GM21723 (cell line): ENCODE measurements at regions not wholly inside any gene's neighbourhood (a gene's known extent, or its start where the extent isn't known, plus 50 kb on each side); places are given as distances from the start of the nearest gene placed in this dataset.
"Not testable (repeated sequence)": the region's sequence is repeated elsewhere in the genome, so short reads cannot be mapped to it uniquely, and the experiment has no call there.

Experiments
- ATAC-seq: cut with Tn5 transposase; IDR thresholded peaks from one replicate; pipeline ENCODE4 v1.9.1; 2021; ENCODE audit warnings: mild to moderate bottlenecking, moderate library complexity; ENCODE audit not compliant: unreplicated experiment

DNA sequence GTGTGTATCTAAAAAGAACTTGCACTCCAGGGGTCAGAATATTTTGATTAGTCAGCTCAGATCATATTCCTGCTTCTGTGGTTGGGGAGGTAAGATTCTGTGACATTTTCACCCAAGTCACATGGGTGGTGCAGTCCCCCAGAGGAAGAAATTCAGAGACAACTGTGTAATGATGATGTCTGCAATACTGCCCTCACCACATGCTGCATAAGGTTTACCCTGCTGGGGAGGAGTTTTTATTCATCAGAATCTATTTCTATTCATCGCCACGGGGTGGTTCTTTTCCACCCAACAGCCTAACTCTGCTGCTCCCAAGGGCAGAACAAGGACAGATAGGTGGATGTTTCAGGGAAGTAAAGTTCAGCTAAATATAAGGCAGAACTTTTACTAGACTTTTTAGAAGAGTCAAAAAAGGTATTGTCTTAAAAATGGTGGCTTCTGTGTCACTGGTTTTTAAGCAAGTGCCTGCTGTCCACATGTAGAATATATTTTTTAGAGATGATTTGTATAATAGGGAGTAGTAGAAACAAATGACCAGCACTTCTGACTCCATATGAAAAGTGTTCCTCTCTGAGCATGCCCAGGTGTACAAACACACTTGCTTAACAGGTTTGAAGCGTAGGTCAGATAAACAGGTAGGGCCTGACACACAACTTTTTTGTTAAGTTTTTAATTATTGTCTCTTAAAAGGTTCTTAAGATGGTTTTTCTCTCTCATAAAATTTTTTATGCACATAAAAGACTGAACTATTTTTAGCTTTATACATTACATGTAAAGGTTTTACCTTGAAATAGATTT is 352.7 kb downstream of the LRRC70 start:
- ATAC-seq, result no peak

DNA sequence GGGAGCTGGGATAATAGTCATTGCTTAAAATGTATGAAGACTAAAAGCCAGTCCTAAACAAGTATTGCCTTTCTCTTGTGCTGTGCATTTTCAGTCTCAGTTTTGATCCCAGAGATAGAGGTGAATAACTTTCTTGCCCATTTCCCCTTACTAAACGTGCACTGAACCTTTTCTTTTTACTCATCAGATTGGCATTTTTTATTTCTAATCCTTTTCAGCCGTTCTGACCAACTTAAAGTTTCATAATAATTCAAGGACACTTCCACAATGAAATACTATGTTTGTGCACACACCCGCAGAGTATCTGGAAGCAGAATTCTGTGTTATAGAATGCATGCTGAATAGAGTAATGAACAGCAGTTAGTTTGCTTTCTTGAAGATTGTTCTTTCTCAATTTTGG is 343.6 kb downstream of the LRRC70 start:
- no peak for ATAC-seq

DNA sequence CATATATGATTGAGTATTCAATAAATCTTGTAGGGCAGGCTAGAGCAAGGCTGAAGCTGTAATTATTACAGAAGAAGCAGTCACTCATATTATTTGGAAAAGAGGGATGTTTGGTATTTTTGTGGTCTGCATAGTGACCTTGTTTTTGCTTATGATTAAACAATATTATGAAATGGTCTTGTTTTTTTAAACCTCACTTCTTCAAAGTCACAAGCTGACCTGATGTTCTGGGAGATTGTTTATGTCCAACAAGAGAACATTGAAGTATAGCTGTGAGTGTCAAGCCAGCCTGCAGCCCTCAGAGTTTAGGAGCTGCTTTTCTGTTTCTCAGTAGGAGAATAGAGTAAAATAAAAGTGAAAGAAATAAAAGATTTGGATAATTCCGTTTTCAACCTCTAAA is 342.2 kb downstream of the LRRC70 start:
- no peak for ATAC-seq

- ATAC-seq, result no peak
Observed at GRCh38 chr5:62909326-62909725, 330.7 kb downstream of the LRRC70 start.

- no peak for ATAC-seq
Observed at GRCh38 chr5:62902126-62902525, 323.5 kb downstream of the LRRC70 start.

- ATAC-seq, result no peak
Observed at GRCh38 chr5:62900976-62901375, 322.4 kb downstream of the LRRC70 start.

DNA sequence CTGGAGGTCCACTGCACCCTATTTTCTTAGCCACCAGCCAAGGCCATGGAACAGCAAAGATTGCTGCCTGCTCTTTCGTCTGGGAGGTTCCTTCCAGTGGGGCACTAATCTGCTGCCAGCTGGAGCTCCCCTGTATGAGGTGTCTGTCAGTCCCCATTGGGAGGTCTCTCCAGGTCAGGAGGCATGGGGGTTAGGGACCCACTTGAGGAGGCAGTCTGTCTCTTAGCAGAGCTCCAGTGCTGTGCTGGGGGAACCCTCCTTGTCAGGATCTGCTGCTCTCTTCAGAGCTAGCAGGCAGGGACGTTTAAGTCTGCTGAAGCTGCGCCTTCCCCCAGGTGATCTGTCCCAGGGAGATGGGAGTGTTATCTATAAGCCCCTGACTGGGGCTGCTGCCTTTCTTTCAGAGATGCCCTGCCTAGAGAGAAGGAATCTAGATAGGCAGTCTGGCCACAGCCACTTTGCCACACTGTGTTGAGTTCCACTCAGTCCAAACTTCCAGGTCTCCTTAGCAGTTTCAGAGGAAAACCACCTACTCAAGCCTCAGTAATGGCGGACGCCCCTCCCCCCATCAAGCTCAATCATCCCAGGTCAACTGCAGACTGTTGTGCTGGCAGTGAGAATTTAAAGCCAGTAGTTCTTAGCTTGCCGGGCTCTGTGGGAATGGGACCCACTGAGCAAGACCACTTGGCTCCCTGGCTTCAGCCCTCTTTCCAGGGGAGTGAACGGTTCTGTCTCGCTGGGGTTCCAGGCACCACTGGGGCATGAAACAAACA is 317.7 kb downstream of the LRRC70 start:
- ATAC-seq, result no peak

- ATAC-seq, result no peak
Observed at GRCh38 chr5:62886603-62887315, 308.1 kb downstream of the LRRC70 start.

DNA sequence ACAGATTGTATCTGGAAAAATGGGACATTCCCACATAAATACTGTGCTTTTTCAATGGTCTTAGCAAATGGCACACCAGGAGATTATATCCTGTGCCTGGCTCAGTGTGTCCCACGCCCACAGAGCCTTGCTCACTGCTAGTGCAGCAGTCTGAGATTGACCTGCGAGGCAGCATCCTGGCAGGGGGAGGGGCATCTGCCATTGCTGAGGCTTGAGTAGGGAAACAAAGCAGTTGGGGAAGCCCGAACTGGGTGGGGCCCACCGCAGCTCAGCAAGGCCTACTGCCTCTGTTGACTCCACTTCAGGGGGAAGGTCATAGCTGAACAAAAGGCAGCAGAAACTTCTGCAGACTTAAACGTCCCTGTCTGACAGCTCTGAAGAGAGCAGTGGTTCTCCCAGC is 258.7 kb downstream of the LRRC70 start:
- ATAC-seq, result not testable (repeated sequence)

- no peak for ATAC-seq
Observed at GRCh38 chr5:62829604-62829986, 251.0 kb downstream of the LRRC70 start.

DNA sequence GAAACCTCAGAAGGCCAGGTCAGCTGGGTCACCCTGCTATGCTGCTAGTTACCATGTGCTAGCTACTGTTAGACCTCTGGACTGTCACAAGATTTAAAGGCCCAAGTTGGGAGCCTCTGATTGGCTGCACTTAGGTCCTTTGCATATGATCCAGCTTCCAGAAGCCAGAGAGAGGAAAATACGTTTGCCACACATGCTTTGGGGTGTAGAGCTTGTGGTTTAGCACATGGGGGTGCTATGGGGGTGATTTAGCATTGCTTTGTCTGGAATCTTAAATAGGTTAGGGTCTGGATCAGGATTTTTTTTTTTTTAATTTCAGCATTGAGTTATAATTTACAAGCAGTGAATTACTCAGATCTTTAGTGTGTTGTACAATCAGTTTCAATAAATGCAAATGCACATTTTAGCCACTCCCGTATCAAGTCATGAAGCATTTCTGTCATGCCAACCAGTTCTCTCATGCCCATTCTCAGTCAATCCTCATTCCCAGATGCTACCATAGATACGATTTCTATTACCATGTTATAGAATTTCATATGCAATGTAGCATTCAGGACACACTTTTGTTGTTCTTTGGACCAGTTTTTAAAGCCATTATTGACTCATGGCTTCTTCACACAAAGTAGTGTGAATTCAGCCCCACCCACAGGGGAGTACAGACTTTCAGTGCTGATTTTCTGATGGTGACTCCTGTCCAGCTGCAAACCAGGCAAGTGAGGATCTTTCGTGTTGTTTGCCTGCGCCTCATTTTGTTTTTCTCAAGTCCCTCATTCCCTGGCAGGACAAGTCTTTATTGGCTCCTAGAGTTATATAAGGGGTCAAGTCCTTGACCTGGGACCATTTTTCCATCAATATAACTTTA is 250.4 kb downstream of the LRRC70 start:
- ATAC-seq, result no peak

- ATAC-seq, result no peak
Observed at GRCh38 chr5:62825623-62826220, 247.1 kb downstream of the LRRC70 start.

DNA sequence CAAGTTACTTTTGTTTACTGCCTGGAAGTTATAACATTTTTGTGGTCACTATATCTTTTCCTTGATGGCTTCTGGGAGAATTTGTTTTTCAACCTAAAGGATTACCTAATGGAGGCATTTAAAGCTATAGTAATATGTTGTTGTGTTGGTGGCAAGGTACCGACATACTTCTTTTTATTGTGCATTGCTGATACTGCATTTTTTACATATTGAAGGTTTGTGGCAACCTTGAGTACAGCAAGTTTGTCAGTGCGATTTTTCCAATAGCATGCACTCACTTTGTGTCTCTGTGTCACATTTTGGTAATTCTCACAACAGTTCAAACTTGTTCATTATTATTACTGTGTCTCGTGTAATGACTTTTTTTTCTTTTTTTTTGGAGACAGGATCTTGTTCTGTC is 246.3 kb downstream of the LRRC70 start:
- no peak for ATAC-seq

GRCh38 chr5:62817043-62817442 is 238.4 kb downstream of the LRRC70 start:
- not testable (repeated sequence) for ATAC-seq

- ATAC-seq, result no peak
Observed at GRCh38 chr5:62814991-62815390, 236.4 kb downstream of the LRRC70 start.

DNA sequence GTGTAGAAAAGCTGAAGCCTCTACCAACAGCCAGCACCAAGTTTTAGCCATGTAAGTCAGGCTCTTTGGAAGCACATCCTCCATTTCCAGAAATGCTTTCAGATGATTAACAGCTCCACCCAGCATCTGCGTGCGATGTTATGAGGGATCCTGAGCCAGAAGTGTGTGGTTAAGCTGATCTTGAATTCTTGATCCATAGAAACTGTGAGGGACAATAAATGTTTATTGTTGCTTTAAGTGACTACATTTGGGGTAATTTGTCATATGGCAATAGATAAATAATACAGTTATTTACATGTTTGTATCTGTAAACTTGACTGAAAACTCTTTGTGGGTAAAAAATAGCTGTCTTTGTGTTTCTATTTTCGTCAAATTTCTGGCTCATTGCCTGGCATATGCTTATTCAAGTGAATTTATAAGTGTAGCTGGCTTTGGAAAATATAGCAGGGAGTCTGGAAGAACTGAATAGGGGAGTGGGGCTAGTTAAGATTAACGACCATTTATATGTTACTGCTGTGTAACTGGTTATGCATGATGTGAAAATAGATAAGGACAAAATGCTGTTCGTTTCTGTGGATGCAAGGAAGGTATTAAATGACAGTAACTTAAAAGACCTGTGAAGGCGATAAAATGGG is 234.1 kb downstream of the LRRC70 start:
- ATAC-seq, result no peak

DNA sequence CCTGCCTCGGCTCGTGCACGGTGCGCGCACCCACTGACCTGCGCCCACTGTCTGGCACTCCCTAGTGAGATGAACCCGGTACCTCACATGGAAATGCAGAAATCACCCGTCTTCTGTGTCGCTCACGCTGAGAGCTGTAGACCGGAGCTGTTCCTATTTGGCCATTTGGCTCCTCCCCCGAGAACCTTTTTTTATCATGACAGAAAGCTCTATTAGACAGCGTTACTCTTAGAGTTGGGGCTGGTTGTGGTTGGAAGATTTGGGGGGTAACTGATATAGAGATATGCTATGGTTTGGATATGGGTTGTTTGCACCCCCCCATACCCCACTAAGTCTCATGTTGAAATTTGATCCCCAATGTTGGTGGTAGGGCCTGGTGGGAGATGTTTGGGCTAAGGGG is 226.2 kb downstream of the LRRC70 start:
- not testable (repeated sequence) for ATAC-seq

DNA sequence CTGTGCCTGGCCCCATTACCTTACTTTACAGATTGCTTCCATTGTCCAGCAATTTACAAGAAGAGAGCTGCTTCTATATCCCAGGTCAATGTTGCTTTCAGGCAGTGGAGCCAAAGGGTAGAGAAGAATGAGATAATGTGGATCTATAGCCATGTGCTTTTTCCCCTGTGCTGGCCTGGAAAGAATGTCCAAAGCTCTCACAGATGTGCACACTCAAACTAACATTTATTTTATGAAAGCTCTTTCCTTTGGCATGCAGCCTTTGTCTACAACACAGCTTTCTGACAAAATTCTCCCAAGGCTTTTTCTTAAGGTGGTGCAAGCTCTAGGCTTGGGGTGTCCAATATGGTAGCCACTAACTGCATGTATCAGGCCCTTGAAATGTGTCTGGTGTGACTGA is 217.3 kb downstream of the LRRC70 start:
- no peak for ATAC-seq

DNA sequence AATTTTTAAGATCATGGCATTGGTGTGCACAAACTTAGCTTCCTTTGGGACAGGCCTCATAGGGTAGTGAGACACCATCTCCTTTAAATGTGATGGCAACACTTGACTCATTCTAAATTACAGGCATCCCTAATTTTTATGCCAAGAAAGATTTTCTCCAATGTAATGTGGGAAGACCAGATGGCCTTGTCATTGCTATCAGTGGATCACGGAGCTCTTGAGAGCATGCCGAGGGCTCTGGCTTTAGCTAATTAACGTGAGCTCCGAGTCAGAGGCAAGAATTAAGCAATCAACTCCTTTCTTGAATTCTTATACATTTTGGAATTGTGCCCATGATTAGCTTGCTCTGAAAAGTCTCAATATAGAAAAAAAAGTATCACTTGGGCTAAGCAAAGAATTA is 215.8 kb downstream of the LRRC70 start:
- ATAC-seq, result no peak

GRCh38 chr5:62791059-62791458 is 212.4 kb downstream of the LRRC70 start:
- ATAC-seq, result no peak
